HEK293 (cell line): ENCODE measurements at regions not wholly inside any gene's neighbourhood (a gene's known extent, or its start where the extent isn't known, plus 50 kb on each side); places are given as distances from the start of the nearest gene placed in this dataset.

ENCODE experiments used
- CTCF ChIA-PET: fragments of 350-600 bp; formaldehyde crosslinking; extraction: SDS; loops from one replicate; lab custom pipeline; 2021; ENCODE audit warnings: antibody characterized with exemption; lab: Yijun Ruan, JAX
- POLR2A ChIA-PET: fragments of 300-600 bp; formaldehyde crosslinking; extraction: SDS; loops from one replicate; lab custom pipeline; 2020; ENCODE audit warnings: antibody characterized with exemption, inconsistent platforms; lab: Yijun Ruan, JAX
- H3K27ac ChIP-seq: fragments of 200-500 bp; sonication (Bioruptor generic); 2 replicates; pipeline ENCODE4 v1.5.1; 2014; ENCODE audit warnings: low read depth, low read length, control low read depth, inconsistent platforms; ENCODE audit errors: extremely low read depth
- H3K36me3 ChIP-seq, 2 experiments: fragments of 200-500 bp in 1 of 2; sonication (Bioruptor generic) in 1 of 2; 1 replicate in 1 of 2; 2 replicates in 1 of 2; pipeline ENCODE4 v1.5.1; 2014 to 2017; ENCODE audit warnings: inconsistent platforms in 2 of 2, low read length in 2 of 2; ENCODE audit not compliant: control insufficient read depth in 2 of 2, insufficient read depth in 1 of 2
- H3K4me1 ChIP-seq: fragments of 200-500 bp; sonication (Bioruptor generic); 2 replicates; pipeline ENCODE4 v1.5.1; 2014; ENCODE audit warnings: mild to moderate bottlenecking, low read length, inconsistent platforms; ENCODE audit not compliant: control insufficient read depth, insufficient read depth
- H3K4me3 ChIP-seq: 2 replicates; pipeline ENCODE4 v1.5.1; 2011; ENCODE audit warnings: low read depth, mild to moderate bottlenecking, control low read depth, low read length, moderate library complexity
- H3K9me3 ChIP-seq: fragments of 200-500 bp; sonication (Bioruptor generic); 2 replicates; pipeline ENCODE4 v1.5.1; 2014; ENCODE audit warnings: low read depth, low read length, inconsistent platforms; ENCODE audit not compliant: control insufficient read depth, insufficient read depth
- HOXA7 ChIP-seq: sonication (generic); formaldehyde crosslinking; IDR thresholded peaks from 2 replicates; pipeline ENCODE4 v1.8.1; 2022; ENCODE audit warnings: missing genetic modification reagents, borderline replicate concordance
- PRDM4 ChIP-seq: fragments of 450-650 bp; formaldehyde crosslinking; IDR thresholded peaks from 2 replicates; pipeline ENCODE4 v1.5.1; 2017; ENCODE audit warnings: missing biosample characterization, missing genetic modification characterization
- PRDM6 ChIP-seq: fragments of 450-650 bp; formaldehyde crosslinking; IDR thresholded peaks from 2 replicates; pipeline ENCODE4 v1.5.1; 2017; ENCODE audit warnings: missing biosample characterization, missing genetic modification characterization
- ZNF114 ChIP-seq: fragments of 450-650 bp; formaldehyde crosslinking; IDR thresholded peaks from 2 replicates; pipeline ENCODE4 v1.5.0; 2017; ENCODE audit warnings: missing biosample characterization, missing genetic modification characterization
- ZNF121 ChIP-seq: fragments of 450-650 bp; formaldehyde crosslinking; IDR thresholded peaks from 2 replicates; pipeline ENCODE4 v1.5.1; 2016; ENCODE audit warnings: missing biosample characterization, missing genetic modification characterization
- ZNF138 ChIP-seq: fragments of 450-650 bp; formaldehyde crosslinking; IDR thresholded peaks from 2 replicates; pipeline ENCODE4 v1.5.1; 2016; ENCODE audit warnings: missing biosample characterization, missing genetic modification characterization, borderline replicate concordance
- ZNF16 ChIP-seq: fragments of 450-650 bp; formaldehyde crosslinking; IDR thresholded peaks from 2 replicates; pipeline ENCODE4 v1.5.1; 2016; ENCODE audit warnings: low read depth, missing biosample characterization, missing genetic modification characterization
- ZNF202 ChIP-seq: fragments of 450-650 bp; formaldehyde crosslinking; IDR thresholded peaks from 2 replicates; pipeline ENCODE4 v1.5.1; 2016; ENCODE audit warnings: missing biosample characterization, missing genetic modification characterization, borderline replicate concordance
- ZNF221 ChIP-seq: fragments of 450-650 bp; formaldehyde crosslinking; IDR thresholded peaks from 2 replicates; pipeline ENCODE4 v1.5.1; 2017; ENCODE audit warnings: missing biosample characterization, missing genetic modification characterization, borderline replicate concordance
- ZNF223 ChIP-seq: fragments of 450-650 bp; formaldehyde crosslinking; IDR thresholded peaks from 2 replicates; pipeline ENCODE4 v1.5.1; 2016; ENCODE audit warnings: missing biosample characterization, missing genetic modification characterization
- ZNF23 ChIP-seq: fragments of 450-650 bp; formaldehyde crosslinking; IDR thresholded peaks from 2 replicates; pipeline ENCODE4 v1.5.1; 2016; ENCODE audit warnings: missing biosample characterization, missing genetic modification characterization, borderline replicate concordance
- ZNF239 ChIP-seq: fragments of 450-650 bp; formaldehyde crosslinking; IDR thresholded peaks from 2 replicates; pipeline ENCODE4 v1.5.1; 2016; ENCODE audit warnings: missing biosample characterization, missing genetic modification characterization
- ZNF311 ChIP-seq: fragments of 450-650 bp; formaldehyde crosslinking; IDR thresholded peaks from 2 replicates; pipeline ENCODE4 v1.5.1; 2017; ENCODE audit warnings: missing biosample characterization, missing genetic modification characterization, borderline replicate concordance
- ZNF404 ChIP-seq: fragments of 450-650 bp; formaldehyde crosslinking; IDR thresholded peaks from 2 replicates; pipeline ENCODE4 v1.5.1; 2017; ENCODE audit warnings: missing biosample characterization, missing genetic modification characterization
- ZNF449 ChIP-seq: fragments of 450-650 bp; formaldehyde crosslinking; IDR thresholded peaks from 2 replicates; pipeline ENCODE4 v1.5.1; 2017; ENCODE audit warnings: missing biosample characterization, mild to moderate bottlenecking, missing genetic modification characterization, moderate library complexity
- ZNF654 ChIP-seq: fragments of 450-650 bp; formaldehyde crosslinking; IDR thresholded peaks from 2 replicates; pipeline ENCODE4 v1.5.1; 2016; ENCODE audit warnings: low read depth, missing biosample characterization, missing genetic modification characterization
- ZNF677 ChIP-seq: fragments of 450-650 bp; IDR thresholded peaks from 2 replicates; pipeline ENCODE4 v1.5.0; 2018; ENCODE audit warnings: missing biosample characterization, mild to moderate bottlenecking, missing genetic modification characterization, moderate library complexity
- ZNF791 ChIP-seq: fragments of 450-650 bp; formaldehyde crosslinking; IDR thresholded peaks from 2 replicates; pipeline ENCODE4 v1.5.1; 2016; ENCODE audit warnings: missing biosample characterization, missing genetic modification characterization
- ZXDB ChIP-seq: fragments of 450-650 bp; formaldehyde crosslinking; IDR thresholded peaks from 2 replicates; pipeline ENCODE4 v1.5.1; 2016; ENCODE audit warnings: missing biosample characterization, missing genetic modification characterization
- TF ChIP-seq, protein P1 (sequence below): fragments of 450-650 bp; formaldehyde crosslinking; IDR thresholded peaks from 2 replicates; pipeline ENCODE4 v1.5.1; 2016; ENCODE audit warnings: missing biosample characterization, missing genetic modification characterization

- H3K36me3 ChIP-seq = no peaks in the 10 kb centered on the region
- TF ChIP-seq ZNF223 (no peak), ZNF16 (no peak), ZNF239 (no peak), PRDM4 (tag by site-specific recombination) (no peak), ZNF311 (no peak), ZNF202 (tag by site-specific recombination) (no peak), ZNF449 (tag by site-specific recombination) (no peak), PRDM6 (tag by site-specific recombination) (no peak), ZNF221 (tag by site-specific recombination) (no peak), ZNF138 (tag by site-specific recombination) (no peak), ZNF114 (tag by site-specific recombination) (no peak), ZNF791 (no peak), ZNF121 (tag by site-specific recombination) (no peak), ZNF404 (tag by site-specific recombination) (no peak), ZXDB (no peak), ZNF677 (tag by site-specific recombination) (no peak), HOXA7 (no peak), ZNF23 (tag by site-specific recombination) (no peak)
- TF ChIP-seq, protein P1, sequence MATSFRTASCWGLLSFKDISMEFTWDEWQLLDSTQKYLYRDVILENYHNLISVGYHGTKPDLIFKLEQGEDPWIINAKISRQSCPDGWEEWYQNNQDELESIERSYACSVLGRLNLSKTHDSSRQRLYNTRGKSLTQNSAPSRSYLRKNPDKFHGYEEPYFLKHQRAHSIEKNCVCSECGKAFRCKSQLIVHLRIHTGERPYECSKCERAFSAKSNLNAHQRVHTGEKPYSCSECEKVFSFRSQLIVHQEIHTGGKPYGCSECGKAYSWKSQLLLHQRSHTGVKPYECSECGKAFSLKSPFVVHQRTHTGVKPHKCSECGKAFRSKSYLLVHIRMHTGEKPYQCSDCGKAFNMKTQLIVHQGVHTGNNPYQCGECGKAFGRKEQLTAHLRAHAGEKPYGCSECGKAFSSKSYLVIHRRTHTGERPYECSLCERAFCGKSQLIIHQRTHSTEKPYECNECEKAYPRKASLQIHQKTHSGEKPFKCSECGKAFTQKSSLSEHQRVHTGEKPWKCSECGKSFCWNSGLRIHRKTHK (tag by site-specific recombination) = no peak
- H3K4me1 ChIP-seq = 0 out of 2 replicates have a peak, but pooled peaks cover 3% of the 10 kb centered on the region
- ChIA-PET CTCF (no interaction called here), POLR2A (no interaction called here)
- no peak overlapping the region for H3K4me3 ChIP-seq
- no peak overlapping the region for H3K27ac ChIP-seq
- no peaks in the 10 kb centered on the region for H3K9me3 ChIP-seq
Observed at GRCh38 chr5:143687604-143688003, 124.4 kb upstream of the HMHB1 start.

DNA sequence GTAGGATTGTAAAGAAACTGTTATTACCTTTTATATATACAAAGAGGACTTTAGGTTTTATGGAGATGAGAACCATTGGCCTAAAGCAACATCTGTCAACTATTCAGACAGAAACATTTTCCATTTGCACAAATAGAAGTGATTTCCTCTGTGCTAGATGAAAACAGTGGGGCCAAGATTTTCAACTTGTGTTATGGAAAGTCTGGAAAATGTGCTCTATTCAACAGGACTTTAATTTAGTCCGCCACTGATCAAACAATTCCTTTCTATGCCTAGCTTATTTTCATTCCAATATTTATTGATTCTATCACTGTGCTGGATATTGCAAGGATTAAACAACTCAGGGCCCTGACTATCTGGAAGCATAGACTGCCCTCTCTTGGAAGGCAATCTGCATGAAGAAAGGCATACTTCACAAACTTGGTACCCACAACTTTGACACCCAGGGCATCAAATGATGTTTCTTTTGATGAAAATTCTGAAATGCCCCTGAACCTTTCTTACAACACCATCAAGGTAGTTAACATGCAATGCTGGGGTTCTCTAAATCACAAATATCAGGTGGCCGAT is 126.6 kb upstream of the HMHB1 start:
- Histone ChIP-seq H3K9me3 (no peaks in the 10 kb centered on the region), H3K4me1 (peaks cover 7% of the 10 kb centered on the region), H3K27ac (no peak overlapping the region), H3K4me3 (no peak overlapping the region), H3K36me3 (no peaks in the 10 kb centered on the region)
- CTCF ChIA-PET = interaction anchor here (0.6 to 1.2 kb wide), 2 partner anchors 12 to 276 kb away, joined by 3 to 4 read pairs; no protein-coding TSS in a partner anchor
- TF ChIP-seq ZNF311 (no peak), ZNF654 (tag by site-specific recombination) (0 out of 2 replicates have a peak, but pooled peaks have one; percentile 10)
- POLR2A ChIA-PET = no interaction called here
